SK-N-DZ (cell line): ENCODE measurements at regions not wholly inside any gene's neighbourhood (a gene's known extent, or its start where the extent isn't known, plus 50 kb on each side); places are given as distances from the start of the nearest gene placed in this dataset.

Experiments used
- DNase-seq: peaks from one replicate; pipeline ENCODE4 v3.0.0-alpha.2; 2015; ENCODE audit warnings: low spot score

- no peak for DNase-seq
Measured at GRCh38 chr18:28880856-28881255, 703.9 kb upstream of the CDH2 start.

- no peak for DNase-seq
Measured at GRCh38 chr18:28875059-28875458, 698.1 kb upstream of the CDH2 start.

GRCh38 chr18:28863396-28863795 is 686.5 kb upstream of the CDH2 start:
- no peak for DNase-seq

- no peak for DNase-seq
Measured at GRCh38 chr18:28858248-28858647, 681.3 kb upstream of the CDH2 start.

- no peak for DNase-seq
Measured at GRCh38 chr18:28855989-28856388, 679.1 kb upstream of the CDH2 start.

- DNase-seq, result no peak
Measured at GRCh38 chr18:28855524-28855923, 678.6 kb upstream of the CDH2 start.

- no peak for DNase-seq
Measured at GRCh38 chr18:28854964-28855363, 678.0 kb upstream of the CDH2 start.

- no peak for DNase-seq
Measured at GRCh38 chr18:28846958-28847357, 670.0 kb upstream of the CDH2 start.

- no peak for DNase-seq
Measured at GRCh38 chr18:28837100-28837499, 660.2 kb upstream of the CDH2 start.

GRCh38 chr18:28834889-28835288 is 658.0 kb upstream of the CDH2 start:
- DNase-seq, result no peak

GRCh38 chr18:28831908-28832307 is 655.0 kb upstream of the CDH2 start:
- no peak for DNase-seq

- DNase-seq, result no peak
Measured at GRCh38 chr18:28831476-28831875, 654.5 kb upstream of the CDH2 start.

GRCh38 chr18:28826107-28826506 is 649.2 kb upstream of the CDH2 start:
- no peak for DNase-seq

GRCh38 chr18:28824183-28824574 is 647.2 kb upstream of the CDH2 start:
- no peak for DNase-seq

- no peak for DNase-seq
Measured at GRCh38 chr18:28823506-28824182, 646.7 kb upstream of the CDH2 start.

- no peak for DNase-seq
Measured at GRCh38 chr18:28820353-28820752, 643.4 kb upstream of the CDH2 start.

- no peak for DNase-seq
Measured at GRCh38 chr18:28816155-28816554, 639.2 kb upstream of the CDH2 start.

GRCh38 chr18:28814365-28814764 is 637.4 kb upstream of the CDH2 start:
- DNase-seq, result no peak

GRCh38 chr18:28808373-28808772 is 631.4 kb upstream of the CDH2 start:
- DNase-seq, result no peak

GRCh38 chr18:28805491-28805890 is 628.6 kb upstream of the CDH2 start:
- DNase-seq, result no peak

GRCh38 chr18:28804512-28805202 is 627.7 kb upstream of the CDH2 start:
- peak; percentile 19 for DNase-seq

- DNase-seq, result no peak
Measured at GRCh38 chr18:28802546-28802945, 625.6 kb upstream of the CDH2 start.

GRCh38 chr18:28801876-28802275 is 624.9 kb upstream of the CDH2 start:
- no peak for DNase-seq
